HG02588 (cell line): ENCODE measurements at regions not wholly inside any gene's neighbourhood (a gene's known extent, or its start where the extent isn't known, plus 50 kb on each side); places are given as distances from the start of the nearest gene placed in this dataset.
"Not testable (repeated sequence)": the region's sequence is repeated elsewhere in the genome, so short reads cannot be mapped to it uniquely, and the experiment has no call there.

Source experiments
- ATAC-seq: cut with Tn5 transposase; IDR thresholded peaks from one replicate; pipeline ENCODE4 v1.9.1; 2021; ENCODE audit warnings: mild to moderate bottlenecking, moderate library complexity; ENCODE audit not compliant: unreplicated experiment

GRCh38 chr13:85610024-85610423 is 189.2 kb downstream of the SLITRK6 start:
- no peak for ATAC-seq

- ATAC-seq: no peak
Measured at GRCh38 chr13:85608255-85608829, 190.9 kb downstream of the SLITRK6 start.

- ATAC-seq: no peak
Measured at GRCh38 chr13:85603735-85604134, 195.5 kb downstream of the SLITRK6 start.

- no peak for ATAC-seq
Measured at GRCh38 chr13:85601526-85601925, 197.7 kb downstream of the SLITRK6 start.

GRCh38 chr13:85597790-85598500 is 201.3 kb downstream of the SLITRK6 start:
- no peak for ATAC-seq

- ATAC-seq: no peak
Measured at GRCh38 chr13:85592211-85592610, 207.0 kb downstream of the SLITRK6 start.

GRCh38 chr13:85590231-85590931 is 208.8 kb downstream of the SLITRK6 start:
- no peak for ATAC-seq

- ATAC-seq: no peak
Measured at GRCh38 chr13:85589021-85589420, 210.2 kb downstream of the SLITRK6 start.

- ATAC-seq: no peak
Measured at GRCh38 chr13:85588359-85588758, 210.9 kb downstream of the SLITRK6 start.

- ATAC-seq: no peak
Measured at GRCh38 chr13:85586856-85587255, 212.4 kb downstream of the SLITRK6 start.

- no peak for ATAC-seq
Measured at GRCh38 chr13:85586422-85586831, 212.8 kb downstream of the SLITRK6 start.

- ATAC-seq: no peak
Measured at GRCh38 chr13:85582890-85583289, 216.3 kb downstream of the SLITRK6 start.

- ATAC-seq: no peak
Measured at GRCh38 chr13:85575110-85575509, 224.1 kb downstream of the SLITRK6 start.

GRCh38 chr13:85567909-85568308 is 231.3 kb downstream of the SLITRK6 start:
- no peak for ATAC-seq

GRCh38 chr13:85565652-85566051 is 233.6 kb downstream of the SLITRK6 start:
- ATAC-seq: no peak

GRCh38 chr13:85564598-85564997 is 234.6 kb downstream of the SLITRK6 start:
- ATAC-seq: no peak

GRCh38 chr13:85562282-85562681 is 236.9 kb downstream of the SLITRK6 start:
- no peak for ATAC-seq

- ATAC-seq: no peak
Measured at GRCh38 chr13:85557691-85558467, 241.3 kb downstream of the SLITRK6 start.

- no peak for ATAC-seq
Measured at GRCh38 chr13:85551012-85551411, 248.2 kb downstream of the SLITRK6 start.

GRCh38 chr13:85549819-85550218 is 249.4 kb downstream of the SLITRK6 start:
- ATAC-seq: no peak

- not testable (repeated sequence) for ATAC-seq
Measured at GRCh38 chr13:85548845-85549244, 250.4 kb downstream of the SLITRK6 start.
